GM23338 (cell line): ENCODE measurements at regions not wholly inside any gene's neighbourhood (a gene's known extent, or its start where the extent isn't known, plus 50 kb on each side); places are given as distances from the start of the nearest gene placed in this dataset.

Experiments used
- ATAC-seq: fragments of 200-7000 bp; cut with Tn5 transposase; 3 replicates; pipeline ENCODE4 v1.9.1; 2020
- DNase-seq: peaks from one replicate; pipeline ENCODE4 v3.0.0-alpha.2; 2015; ENCODE audit warnings: low spot score
- H2AFZ ChIP-seq: fragments of 200-600 bp; sonication (generic); 2 replicates; pipeline ENCODE4 v1.8.0; 2016; ENCODE audit warnings: antibody characterized with exemption, mild to moderate bottlenecking, moderate library complexity
- H3F3A ChIP-seq: fragments of 200-600 bp; sonication (generic); replicated peaks from 2 replicates; pipeline ENCODE4 v1.8.0; 2017; ENCODE audit warnings: antibody characterized with exemption, mixed run types, low read depth
- H3K27ac ChIP-seq: fragments of 200-600 bp; sonication (generic); 2 replicates; pipeline ENCODE4 v1.6.1; 2016; ENCODE audit warnings: low read depth
- H3K27me3 ChIP-seq: fragments of 200-600 bp; sonication (generic); 2 replicates; pipeline ENCODE4 v1.8.0; 2016; ENCODE audit warnings: mild to moderate bottlenecking, mixed run types, moderate library complexity; ENCODE audit not compliant: insufficient read depth
- H3K36me3 ChIP-seq: fragments of 200-600 bp; sonication (generic); 2 replicates; pipeline ENCODE4 v1.8.0; 2016; ENCODE audit warnings: mild to moderate bottlenecking; ENCODE audit not compliant: insufficient read depth
- H3K4me1 ChIP-seq: fragments of 200-600 bp; sonication (generic); 2 replicates; pipeline ENCODE4 v1.8.0; 2016; ENCODE audit warnings: mild to moderate bottlenecking, moderate library complexity; ENCODE audit not compliant: insufficient read depth
- H3K4me2 ChIP-seq: fragments of 200-600 bp; sonication (generic); 2 replicates; pipeline ENCODE4 v1.7.1; 2017; ENCODE audit warnings: mixed run types
- H3K4me3 ChIP-seq: fragments of 200-600 bp; sonication (generic); 2 replicates; pipeline ENCODE4 v1.6.1; 2016; ENCODE audit warnings: mixed run types
- H3K79me2 ChIP-seq: fragments of 200-600 bp; sonication (generic); replicated peaks from 2 replicates; pipeline ENCODE4 v1.8.0; 2017; ENCODE audit warnings: mild to moderate bottlenecking; ENCODE audit not compliant: insufficient read depth
- H3K9me2 ChIP-seq: fragments of 200-600 bp; sonication (generic); 2 replicates; pipeline ENCODE4 v1.8.0; 2017; ENCODE audit not compliant: insufficient read depth
- H4K20me1 ChIP-seq: fragments of 200-600 bp; sonication (generic); replicated peaks from 2 replicates; pipeline ENCODE4 v1.8.0; 2017; ENCODE audit warnings: mild to moderate bottlenecking; ENCODE audit not compliant: insufficient read depth
- H3K27ac Mint-ChIP-seq: 2 replicates; pipeline ENCODE4 v1.8.0; 2020; ENCODE audit warnings: inconsistent platforms, mild to moderate bottlenecking, moderate library complexity, mixed read lengths
- H3K27me3 Mint-ChIP-seq: 3 replicates; pipeline ENCODE4 v1.8.0; 2022; ENCODE audit warnings: low read depth, mild to moderate bottlenecking, moderate library complexity, mixed read lengths, inconsistent platforms; ENCODE audit not compliant: insufficient read depth, poor library complexity
- H3K36me3 Mint-ChIP-seq: 3 replicates; pipeline ENCODE4 v1.8.0; 2021; ENCODE audit warnings: low read depth, mild to moderate bottlenecking, inconsistent platforms, moderate library complexity, mixed read lengths
- H3K4me1 Mint-ChIP-seq: 3 replicates; pipeline ENCODE4 v1.8.0; 2020; ENCODE audit warnings: mild to moderate bottlenecking, inconsistent platforms, mixed read lengths
- H3K4me3 Mint-ChIP-seq: 3 replicates; pipeline ENCODE4 v1.8.0; 2021; ENCODE audit warnings: moderate library complexity, mild to moderate bottlenecking, inconsistent platforms, mixed read lengths
- H3K9me3 Mint-ChIP-seq: 3 replicates; pipeline ENCODE4 v1.8.0; 2020; ENCODE audit warnings: moderate library complexity, mild to moderate bottlenecking, inconsistent platforms, mixed read lengths
- CREB1 ChIP-seq: fragments of 250-450 bp; sonication (Bioruptor Pico); IDR thresholded peaks from 2 replicates; pipeline ENCODE4 v1.5.0; 2020; ENCODE audit warnings: low read depth, mild to moderate bottlenecking, moderate library complexity
- ETS1 ChIP-seq: IDR thresholded peaks from 2 replicates; pipeline ENCODE4 v1.6.1; 2016; ENCODE audit warnings: antibody characterized with exemption
- EZH2 ChIP-seq: fragments of 200-600 bp; sonication (generic); IDR thresholded peaks from one replicate; pipeline ENCODE4 v1.8.0; 2017; ENCODE audit warnings: antibody characterized with exemption, mild to moderate bottlenecking, low read depth; ENCODE audit not compliant: unreplicated experiment
- EZH2phosphoT487 ChIP-seq: fragments of 200-600 bp; sonication (generic); IDR thresholded peaks from one replicate; pipeline ENCODE4 v1.8.1; 2018; ENCODE audit warnings: antibody characterized with exemption; ENCODE audit not compliant: unreplicated experiment
- JUNB ChIP-seq: IDR thresholded peaks from one replicate; pipeline ENCODE4 v1.6.1; 2016; ENCODE audit warnings: antibody characterized with exemption; ENCODE audit not compliant: unreplicated experiment
- NANOG ChIP-seq: IDR thresholded peaks from 2 replicates; pipeline ENCODE4 v1.6.1; 2016; ENCODE audit warnings: antibody characterized with exemption, borderline replicate concordance
- POLR2AphosphoS5 ChIP-seq: IDR thresholded peaks from 2 replicates; pipeline ENCODE4 v1.6.1; 2016; ENCODE audit warnings: antibody characterized with exemption, low read depth
- REST ChIP-seq: IDR thresholded peaks from one replicate; pipeline ENCODE4 v1.6.1; 2018; ENCODE audit warnings: antibody characterized with exemption; ENCODE audit not compliant: unreplicated experiment
- ZNF114 ChIP-seq: fragments of 250-450 bp; sonication (Bioruptor Pico); IDR thresholded peaks from 2 replicates; pipeline ENCODE4 v1.5.0; 2020; ENCODE audit warnings: mild to moderate bottlenecking, moderate library complexity
- ZNF331 ChIP-seq: fragments of 250-450 bp; sonication (Bioruptor Pico); IDR thresholded peaks from 2 replicates; pipeline ENCODE4 v1.5.0; 2020; ENCODE audit warnings: low read depth, mild to moderate bottlenecking, moderate library complexity
- TF ChIP-seq, protein P1 (sequence below): fragments of 250-450 bp; sonication (Bioruptor Pico); IDR thresholded peaks from 2 replicates; pipeline ENCODE4 v1.5.0; 2020; ENCODE audit warnings: mild to moderate bottlenecking, moderate library complexity
- TF ChIP-seq, protein P2 (sequence below), 2 experiments: fragments of 200-600 bp in 1 of 2; sonication (generic) in 1 of 2; conservative IDR thresholded peaks; 2 replicates each; pipeline versions ENCODE4 v1.5.1 to v1.6.1; 2016 to 2017; ENCODE audit warnings: antibody characterized with exemption in 2 of 2, low read depth in 2 of 2, mild to moderate bottlenecking in 2 of 2, moderate library complexity in 1 of 2

DNA sequence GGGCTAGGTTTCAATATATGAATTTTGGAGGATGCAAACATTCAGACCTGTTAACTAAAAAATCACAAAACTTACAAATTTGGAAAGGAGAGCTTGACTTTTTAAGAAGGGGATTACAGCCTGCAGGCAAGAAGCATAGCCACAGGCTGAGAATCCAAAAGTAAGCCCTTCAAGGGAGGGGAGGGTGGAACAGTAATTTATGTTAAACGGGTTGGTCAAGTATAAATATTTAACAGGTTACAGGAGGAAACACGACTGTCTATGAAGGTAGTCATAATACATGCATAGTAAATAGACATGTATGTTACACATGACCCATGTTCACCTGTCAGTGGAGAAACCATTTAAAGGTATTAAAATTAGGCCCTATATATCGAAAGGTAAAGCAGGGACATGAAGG, 261.1 kb upstream of the RGS18 start (continued):
- TF ChIP-seq ZNF331 (no peak), POLR2AphosphoS5 (no peak), ETS1 (no peak), EZH2phosphoT487 (no peak)
- TF ChIP-seq, protein P1, sequence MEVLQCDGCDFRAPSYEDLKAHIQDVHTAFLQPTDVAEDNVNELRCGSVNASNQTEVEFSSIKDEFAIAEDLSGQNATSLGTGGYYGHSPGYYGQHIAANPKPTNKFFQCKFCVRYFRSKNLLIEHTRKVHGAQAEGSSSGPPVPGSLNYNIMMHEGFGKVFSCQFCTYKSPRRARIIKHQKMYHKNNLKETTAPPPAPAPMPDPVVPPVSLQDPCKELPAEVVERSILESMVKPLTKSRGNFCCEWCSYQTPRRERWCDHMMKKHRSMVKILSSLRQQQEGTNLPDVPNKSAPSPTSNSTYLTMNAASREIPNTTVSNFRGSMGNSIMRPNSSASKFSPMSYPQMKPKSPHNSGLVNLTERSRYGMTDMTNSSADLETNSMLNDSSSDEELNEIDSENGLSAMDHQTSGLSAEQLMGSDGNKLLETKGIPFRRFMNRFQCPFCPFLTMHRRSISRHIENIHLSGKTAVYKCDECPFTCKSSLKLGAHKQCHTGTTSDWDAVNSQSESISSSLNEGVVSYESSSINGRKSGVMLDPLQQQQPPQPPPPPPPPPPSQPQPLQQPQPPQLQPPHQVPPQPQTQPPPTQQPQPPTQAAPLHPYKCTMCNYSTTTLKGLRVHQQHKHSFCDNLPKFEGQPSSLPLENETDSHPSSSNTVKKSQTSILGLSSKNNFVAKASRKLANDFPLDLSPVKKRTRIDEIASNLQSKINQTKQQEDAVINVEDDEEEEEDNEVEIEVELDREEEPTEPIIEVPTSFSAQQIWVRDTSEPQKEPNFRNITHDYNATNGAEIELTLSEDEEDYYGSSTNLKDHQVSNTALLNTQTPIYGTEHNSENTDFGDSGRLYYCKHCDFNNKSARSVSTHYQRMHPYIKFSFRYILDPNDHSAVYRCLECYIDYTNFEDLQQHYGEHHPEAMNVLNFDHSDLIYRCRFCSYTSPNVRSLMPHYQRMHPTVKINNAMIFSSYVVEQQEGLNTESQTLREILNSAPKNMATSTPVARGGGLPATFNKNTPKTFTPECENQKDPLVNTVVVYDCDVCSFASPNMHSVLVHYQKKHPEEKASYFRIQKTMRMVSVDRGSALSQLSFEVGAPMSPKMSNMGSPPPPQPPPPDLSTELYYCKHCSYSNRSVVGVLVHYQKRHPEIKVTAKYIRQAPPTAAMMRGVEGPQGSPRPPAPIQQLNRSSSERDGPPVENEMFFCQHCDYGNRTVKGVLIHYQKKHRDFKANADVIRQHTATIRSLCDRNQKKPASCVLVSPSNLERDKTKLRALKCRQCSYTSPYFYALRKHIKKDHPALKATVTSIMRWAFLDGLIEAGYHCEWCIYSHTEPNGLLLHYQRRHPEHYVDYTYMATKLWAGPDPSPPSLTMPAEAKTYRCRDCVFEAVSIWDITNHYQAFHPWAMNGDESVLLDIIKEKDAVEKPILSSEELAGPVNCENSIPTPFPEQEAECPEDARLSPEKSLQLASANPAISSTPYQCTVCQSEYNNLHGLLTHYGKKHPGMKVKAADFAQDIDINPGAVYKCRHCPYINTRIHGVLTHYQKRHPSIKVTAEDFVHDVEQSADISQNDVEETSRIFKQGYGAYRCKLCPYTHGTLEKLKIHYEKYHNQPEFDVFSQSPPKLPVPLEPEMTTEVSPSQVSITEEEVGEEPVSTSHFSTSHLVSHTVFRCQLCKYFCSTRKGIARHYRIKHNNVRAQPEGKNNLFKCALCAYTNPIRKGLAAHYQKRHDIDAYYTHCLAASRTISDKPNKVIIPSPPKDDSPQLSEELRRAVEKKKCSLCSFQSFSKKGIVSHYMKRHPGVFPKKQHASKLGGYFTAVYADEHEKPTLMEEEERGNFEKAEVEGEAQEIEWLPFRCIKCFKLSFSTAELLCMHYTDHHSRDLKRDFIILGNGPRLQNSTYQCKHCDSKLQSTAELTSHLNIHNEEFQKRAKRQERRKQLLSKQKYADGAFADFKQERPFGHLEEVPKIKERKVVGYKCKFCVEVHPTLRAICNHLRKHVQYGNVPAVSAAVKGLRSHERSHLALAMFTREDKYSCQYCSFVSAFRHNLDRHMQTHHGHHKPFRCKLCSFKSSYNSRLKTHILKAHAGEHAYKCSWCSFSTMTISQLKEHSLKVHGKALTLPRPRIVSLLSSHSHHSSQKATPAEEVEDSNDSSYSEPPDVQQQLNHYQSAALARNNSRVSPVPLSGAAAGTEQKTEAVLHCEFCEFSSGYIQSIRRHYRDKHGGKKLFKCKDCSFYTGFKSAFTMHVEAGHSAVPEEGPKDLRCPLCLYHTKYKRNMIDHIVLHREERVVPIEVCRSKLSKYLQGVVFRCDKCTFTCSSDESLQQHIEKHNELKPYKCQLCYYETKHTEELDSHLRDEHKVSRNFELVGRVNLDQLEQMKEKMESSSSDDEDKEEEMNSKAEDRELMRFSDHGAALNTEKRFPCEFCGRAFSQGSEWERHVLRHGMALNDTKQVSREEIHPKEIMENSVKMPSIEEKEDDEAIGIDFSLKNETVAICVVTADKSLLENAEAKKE (CRISPR knock-in tag), result no peak

DNA sequence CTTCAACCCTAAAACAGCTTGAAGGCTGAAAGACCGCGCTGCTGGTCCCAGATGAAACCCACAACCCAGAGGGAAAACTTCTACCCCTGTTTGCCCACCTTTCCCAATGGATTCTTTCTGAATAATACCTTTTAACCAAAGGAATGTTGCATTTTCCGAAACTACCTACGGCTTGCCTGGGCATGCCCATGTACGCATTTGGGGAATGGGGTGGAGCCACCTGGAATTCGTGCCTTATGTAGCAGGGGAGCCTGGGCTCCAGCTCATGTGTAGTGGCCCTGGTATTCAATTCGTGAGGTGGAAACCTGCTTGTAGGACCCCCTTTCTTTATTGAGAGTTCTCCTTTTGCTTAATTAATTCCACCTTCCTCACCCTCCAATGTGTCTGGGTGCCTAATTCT, 256.6 kb upstream of the RGS18 start:
- no peaks in the 10 kb centered on the region for H3K27me3 ChIP-seq
- H3K4me2 ChIP-seq, result no peak overlapping the region
- DNase-seq, result peak; percentile 18
- ATAC-seq, result no peak
- Mint-ChIP-seq H3K36me3 (no peaks in the 10 kb centered on the region; the same call in 2 of the 3 replicates), H3K27ac (peak overlapping the region; percentile 56), H3K4me3 (no peak overlapping the region), H3K9me3 (no peaks in the 10 kb centered on the region), H3K27me3 (no peaks in the 10 kb centered on the region), H3K4me1 (no peaks in the 10 kb centered on the region)
- no peaks in the 10 kb centered on the region for H3K4me1 ChIP-seq
- H3K27ac ChIP-seq, result peak overlapping the region; percentile 23; the same call in 1 of the 2 replicates
- no peak overlapping the region for H3K4me3 ChIP-seq
- H4K20me1 ChIP-seq, result no peaks in the 10 kb centered on the region
- H3F3A ChIP-seq, result no peaks in the 10 kb centered on the region
- peaks cover 10% of the 10 kb centered on the region; the same call in 1 of the 2 replicates for H3K9me2 ChIP-seq
- peak overlapping the region; percentile 41; the same call in 1 of the 2 replicates for H2AFZ ChIP-seq
- no peaks in the 10 kb centered on the region for H3K36me3 ChIP-seq
- no peaks in the 10 kb centered on the region for H3K79me2 ChIP-seq
- TF ChIP-seq REST, result no peak
- no peak for TF ChIP-seq EZH2
- no peak for TF ChIP-seq ZNF114 (CRISPR knock-in tag)
- TF ChIP-seq POLR2AphosphoS5, result no peak
- no peak for TF ChIP-seq EZH2phosphoT487
- TF ChIP-seq, protein P2, sequence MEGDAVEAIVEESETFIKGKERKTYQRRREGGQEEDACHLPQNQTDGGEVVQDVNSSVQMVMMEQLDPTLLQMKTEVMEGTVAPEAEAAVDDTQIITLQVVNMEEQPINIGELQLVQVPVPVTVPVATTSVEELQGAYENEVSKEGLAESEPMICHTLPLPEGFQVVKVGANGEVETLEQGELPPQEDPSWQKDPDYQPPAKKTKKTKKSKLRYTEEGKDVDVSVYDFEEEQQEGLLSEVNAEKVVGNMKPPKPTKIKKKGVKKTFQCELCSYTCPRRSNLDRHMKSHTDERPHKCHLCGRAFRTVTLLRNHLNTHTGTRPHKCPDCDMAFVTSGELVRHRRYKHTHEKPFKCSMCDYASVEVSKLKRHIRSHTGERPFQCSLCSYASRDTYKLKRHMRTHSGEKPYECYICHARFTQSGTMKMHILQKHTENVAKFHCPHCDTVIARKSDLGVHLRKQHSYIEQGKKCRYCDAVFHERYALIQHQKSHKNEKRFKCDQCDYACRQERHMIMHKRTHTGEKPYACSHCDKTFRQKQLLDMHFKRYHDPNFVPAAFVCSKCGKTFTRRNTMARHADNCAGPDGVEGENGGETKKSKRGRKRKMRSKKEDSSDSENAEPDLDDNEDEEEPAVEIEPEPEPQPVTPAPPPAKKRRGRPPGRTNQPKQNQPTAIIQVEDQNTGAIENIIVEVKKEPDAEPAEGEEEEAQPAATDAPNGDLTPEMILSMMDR (conservative IDR thresholded peaks at IDR 0.05; ENCODE audit: low read depth in 2 of 2), result no peak
- no peak for TF ChIP-seq CREB1 (CRISPR knock-in tag)
- no peak for TF ChIP-seq NANOG
- no peak for TF ChIP-seq ZNF331
- no peak for TF ChIP-seq JUNB
